ENCODE measurements at regions not wholly inside any gene's neighbourhood (a gene's known extent, or its start where the extent isn't known, plus 50 kb on each side); places are given as distances from the start of the nearest gene placed in this dataset.

GRCh38 chr20:53801609-53802370 is 208.2 kb upstream of the ZNF217 start:
- TF ChIP-seq, protein P1, sequence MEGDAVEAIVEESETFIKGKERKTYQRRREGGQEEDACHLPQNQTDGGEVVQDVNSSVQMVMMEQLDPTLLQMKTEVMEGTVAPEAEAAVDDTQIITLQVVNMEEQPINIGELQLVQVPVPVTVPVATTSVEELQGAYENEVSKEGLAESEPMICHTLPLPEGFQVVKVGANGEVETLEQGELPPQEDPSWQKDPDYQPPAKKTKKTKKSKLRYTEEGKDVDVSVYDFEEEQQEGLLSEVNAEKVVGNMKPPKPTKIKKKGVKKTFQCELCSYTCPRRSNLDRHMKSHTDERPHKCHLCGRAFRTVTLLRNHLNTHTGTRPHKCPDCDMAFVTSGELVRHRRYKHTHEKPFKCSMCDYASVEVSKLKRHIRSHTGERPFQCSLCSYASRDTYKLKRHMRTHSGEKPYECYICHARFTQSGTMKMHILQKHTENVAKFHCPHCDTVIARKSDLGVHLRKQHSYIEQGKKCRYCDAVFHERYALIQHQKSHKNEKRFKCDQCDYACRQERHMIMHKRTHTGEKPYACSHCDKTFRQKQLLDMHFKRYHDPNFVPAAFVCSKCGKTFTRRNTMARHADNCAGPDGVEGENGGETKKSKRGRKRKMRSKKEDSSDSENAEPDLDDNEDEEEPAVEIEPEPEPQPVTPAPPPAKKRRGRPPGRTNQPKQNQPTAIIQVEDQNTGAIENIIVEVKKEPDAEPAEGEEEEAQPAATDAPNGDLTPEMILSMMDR (IDR thresholded peaks at IDR 0.05; ENCODE audit: low read depth, low read length), result no peak
- DNase-seq (ENCODE audit: extremely low read depth, low read depth), result no peak

DNA sequence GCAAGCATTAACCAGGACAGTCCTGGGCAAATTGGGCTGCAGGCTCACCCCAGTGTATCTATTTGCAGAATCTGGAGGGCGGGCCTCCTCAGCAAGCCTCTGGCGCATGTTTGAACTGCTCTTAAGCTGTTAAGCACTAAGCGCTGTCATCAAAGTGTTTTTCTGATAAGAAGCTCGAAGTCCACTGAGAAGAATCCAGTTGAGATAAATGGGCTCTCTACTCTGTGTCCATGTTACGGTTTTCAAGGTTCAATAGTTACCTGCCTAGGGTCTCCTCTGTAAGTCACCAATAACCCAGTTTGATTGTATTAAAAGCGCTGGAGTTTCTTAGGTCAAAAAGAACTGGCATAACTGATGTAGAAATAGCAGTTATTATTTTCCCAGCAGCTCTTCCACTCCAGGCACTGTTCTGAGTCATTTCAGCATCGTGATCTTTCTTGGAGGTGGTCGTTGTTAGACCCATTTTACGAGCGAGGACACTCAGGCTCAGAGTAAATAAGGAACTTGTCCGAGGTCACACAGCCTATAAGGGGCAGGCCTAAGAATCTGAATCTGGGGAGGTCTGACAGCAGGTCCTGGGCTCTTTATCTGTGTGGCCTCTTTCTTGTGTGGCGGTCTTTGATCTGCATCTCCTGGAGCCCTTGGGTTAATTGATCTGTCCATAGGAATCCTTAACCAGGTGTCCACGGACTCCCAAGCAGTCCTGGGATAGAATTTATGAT is 207.4 kb upstream of the ZNF217 start:
- TF ChIP-seq, protein P1 (IDR thresholded peaks at IDR 0.05; ENCODE audit: low read depth, low read length), result no peak
- no peak for DNase-seq (ENCODE audit: extremely low read depth, low read depth)

- TF ChIP-seq, protein P1 (IDR thresholded peaks at IDR 0.05; ENCODE audit: low read depth, low read length), result no peak
- DNase-seq (ENCODE audit: extremely low read depth, low read depth), result no peak
Observed at GRCh38 chr20:53800418-53800817, 206.8 kb upstream of the ZNF217 start.

DNA sequence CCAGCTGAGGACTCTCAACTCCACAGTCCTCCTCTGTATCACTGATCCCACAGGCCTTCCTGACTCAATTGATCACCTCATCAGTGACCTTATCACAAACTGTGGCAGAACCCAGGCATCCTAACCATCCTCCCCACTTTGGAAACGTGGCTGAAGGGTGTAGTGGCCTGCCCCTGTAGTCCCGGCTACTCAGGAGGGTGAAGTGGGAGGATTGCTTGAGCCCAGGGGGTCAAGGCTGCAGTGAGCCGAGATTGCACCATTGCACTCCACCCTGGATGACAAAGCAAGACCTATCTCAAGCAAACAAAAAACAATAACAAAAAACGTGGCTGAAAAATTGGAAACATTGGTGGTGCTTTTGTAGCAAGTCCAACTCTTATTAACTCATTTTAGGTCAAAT is 203.4 kb upstream of the ZNF217 start:
- TF ChIP-seq, protein P1 (IDR thresholded peaks at IDR 0.05; ENCODE audit: low read depth, low read length), result no peak
- DNase-seq (ENCODE audit: extremely low read depth, low read depth), result no peak

DNA sequence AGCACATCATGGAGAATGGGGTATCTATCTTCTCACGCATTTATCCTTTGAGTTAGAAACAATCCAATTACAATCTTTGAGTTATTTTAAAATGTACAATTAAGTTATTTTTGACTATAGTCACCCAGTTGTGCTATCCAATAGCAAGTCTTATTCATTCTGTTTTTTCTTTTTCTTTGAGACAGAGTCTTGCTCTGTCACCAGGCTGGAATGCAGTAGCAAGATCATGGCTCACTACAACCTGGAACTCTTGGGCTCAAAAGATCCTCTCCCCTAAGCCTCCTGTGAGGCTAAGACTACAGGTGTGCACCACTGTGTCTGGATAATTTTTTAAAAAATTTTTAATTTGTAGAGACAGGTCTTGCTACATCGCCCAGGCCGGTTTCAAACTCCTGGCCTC is 201.5 kb upstream of the ZNF217 start:
- TF ChIP-seq, protein P1 (IDR thresholded peaks at IDR 0.05; ENCODE audit: low read depth, low read length), result no peak
- DNase-seq (ENCODE audit: extremely low read depth, low read depth), result no peak

DNA sequence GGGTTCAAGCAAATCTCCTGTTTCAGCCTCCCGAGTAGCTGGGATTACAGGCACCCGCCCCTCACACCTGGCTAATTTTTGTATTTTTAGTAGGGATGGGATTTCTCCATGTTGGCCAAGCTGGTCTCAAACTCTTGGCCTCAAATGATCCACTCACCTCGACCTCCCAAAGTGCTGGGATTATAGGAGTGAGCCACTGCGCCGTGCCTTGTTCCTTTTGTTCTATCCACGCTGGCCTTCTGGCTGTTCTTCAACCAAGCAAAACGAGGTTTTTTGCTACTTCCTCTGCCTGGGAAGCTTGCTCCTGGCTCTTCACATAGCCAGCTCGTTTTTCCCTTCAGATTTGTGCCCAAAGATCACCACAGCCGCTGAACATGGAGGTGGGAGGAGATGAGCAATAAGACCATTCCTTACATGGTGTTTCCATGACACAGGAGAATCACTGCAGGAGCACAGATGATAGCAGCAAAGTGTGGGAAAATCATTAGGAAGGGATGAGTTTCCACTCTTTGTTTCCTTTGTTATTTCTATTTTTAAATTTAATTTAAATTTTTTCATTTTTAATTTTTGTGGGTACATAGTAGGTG is 201.0 kb upstream of the ZNF217 start:
- no peak for DNase-seq (ENCODE audit: extremely low read depth, low read depth)
- TF ChIP-seq, protein P1 (IDR thresholded peaks at IDR 0.05; ENCODE audit: low read depth, low read length), result no peak
